Neural progenitor cell (in vitro differentiated cells): ENCODE measurements at regions not wholly inside any gene's neighbourhood (a gene's known extent, or its start where the extent isn't known, plus 50 kb on each side); places are given as distances from the start of the nearest gene placed in this dataset.

ENCODE experiments used
- DNase-seq: peaks from one replicate; pipeline ENCODE4 v3.0.0-alpha.2; 2016; ENCODE audit warnings: low spot score
- H2AFZ ChIP-seq: fragments of 200-600 bp; sonication (generic); replicated peaks from 2 replicates; pipeline ENCODE4 v1.6.1; 2016; ENCODE audit warnings: antibody characterized with exemption
- H3F3A ChIP-seq: fragments of 200-600 bp; sonication (generic); 2 replicates; pipeline ENCODE4 v1.6.1; 2016; ENCODE audit warnings: antibody characterized with exemption, low read depth
- H3K27ac ChIP-seq: fragments of 200-600 bp; sonication (generic); 2 replicates; pipeline ENCODE4 v1.5.1; 2016; ENCODE audit warnings: mild to moderate bottlenecking
- H3K27me3 ChIP-seq: fragments of 200-600 bp; sonication (generic); 2 replicates; pipeline ENCODE4 v1.6.1; 2016; ENCODE audit warnings: mild to moderate bottlenecking, moderate library complexity
- H3K36me3 ChIP-seq: fragments of 200-600 bp; sonication (generic); 2 replicates; pipeline ENCODE4 v1.5.1; 2016
- H3K4me1 ChIP-seq: fragments of 200-600 bp; sonication (generic); 2 replicates; pipeline ENCODE4 v1.6.1; 2016; ENCODE audit warnings: mixed run types
- H3K4me2 ChIP-seq: fragments of 200-600 bp; sonication (generic); 2 replicates; pipeline ENCODE4 v1.6.1; 2016
- H3K4me3 ChIP-seq: fragments of 200-600 bp; sonication (generic); 2 replicates; pipeline ENCODE4 v1.5.1; 2016
- H3K79me2 ChIP-seq: fragments of 200-600 bp; sonication (generic); 2 replicates; pipeline ENCODE4 v1.6.1; 2016; ENCODE audit warnings: low read depth
- H3K9ac ChIP-seq: fragments of 200-600 bp; sonication (generic); 2 replicates; pipeline ENCODE4 v1.6.1; 2016
- H3K9me3 ChIP-seq: fragments of 200-600 bp; sonication (generic); 2 replicates; pipeline ENCODE4 v1.5.1; 2016; ENCODE audit warnings: low read depth
- H4K20me1 ChIP-seq: fragments of 200-600 bp; sonication (generic); 2 replicates; pipeline ENCODE4 v1.6.1; 2016; ENCODE audit warnings: low read depth
- H3K27ac Mint-ChIP-seq: 3 replicates; pipeline ENCODE4 v1.8.0; 2021; ENCODE audit warnings: mixed read lengths
- H3K27me3 Mint-ChIP-seq: 2 replicates; pipeline ENCODE4 v1.8.0; 2022; ENCODE audit warnings: low read depth, mild to moderate bottlenecking, inconsistent platforms, moderate library complexity, mixed read lengths; ENCODE audit not compliant: insufficient read depth
- H3K36me3 Mint-ChIP-seq: 3 replicates; pipeline ENCODE4 v1.8.0; 2021; ENCODE audit warnings: mixed read lengths
- H3K4me1 Mint-ChIP-seq: 3 replicates; pipeline ENCODE4 v1.8.0; 2021; ENCODE audit warnings: mixed read lengths
- H3K4me3 Mint-ChIP-seq: 3 replicates; pipeline ENCODE4 v1.8.0; 2021; ENCODE audit warnings: mild to moderate bottlenecking, moderate library complexity, mixed read lengths
- H3K9me3 Mint-ChIP-seq: 3 replicates; pipeline ENCODE4 v1.8.0; 2020; ENCODE audit warnings: mixed read lengths
- CTCF ChIP-seq: fragments of 200-600 bp; sonication (generic); IDR thresholded peaks from 2 replicates; pipeline ENCODE4 v1.5.1; 2017; ENCODE audit warnings: antibody characterized with exemption, mild to moderate bottlenecking
- EZH2 ChIP-seq: fragments of 200-600 bp; sonication (generic); IDR thresholded peaks from 2 replicates; pipeline ENCODE4 v1.6.1; 2017; ENCODE audit warnings: antibody characterized with exemption, mild to moderate bottlenecking, moderate library complexity
- EZH2phosphoT487 ChIP-seq: fragments of 200-600 bp; sonication (generic); IDR thresholded peaks from 2 replicates; pipeline ENCODE4 v1.6.1; 2017; ENCODE audit warnings: antibody characterized with exemption

GRCh38 chrX:44693255-44693654 lies 150.6 kb upstream of the DUSP21 start:
- Mint-ChIP-seq H3K36me3 (no peaks in the 10 kb centered on the region), H3K9me3 (peaks cover 9% of the 10 kb centered on the region), H3K27me3 (no peaks in the 10 kb centered on the region), H3K27ac (no peak overlapping the region), H3K4me1 (no peaks in the 10 kb centered on the region), H3K4me3 (no peak overlapping the region)
- Histone ChIP-seq H3K27me3 (no peaks in the 10 kb centered on the region), H3K9ac (no peak overlapping the region), H4K20me1 (no peaks in the 10 kb centered on the region), H3K4me2 (no peak overlapping the region), H3F3A (no peaks in the 10 kb centered on the region), H3K4me3 (no peak overlapping the region), H3K36me3 (no peaks in the 10 kb centered on the region), H3K27ac (no peak overlapping the region), H2AFZ (no peak overlapping the region), H3K4me1 (no peaks in the 10 kb centered on the region), H3K79me2 (no peaks in the 10 kb centered on the region), H3K9me3 (no peaks in the 10 kb centered on the region)
- no peak for DNase-seq
- TF ChIP-seq CTCF, result no peak
- no peak for TF ChIP-seq EZH2phosphoT487
- TF ChIP-seq EZH2, result no peak

- Mint-ChIP-seq H3K27ac (no peak overlapping the region), H3K4me3 (no peak overlapping the region), H3K4me1 (no peaks in the 10 kb centered on the region), H3K36me3 (no peaks in the 10 kb centered on the region), H3K27me3 (no peaks in the 10 kb centered on the region), H3K9me3 (peaks cover 9% of the 10 kb centered on the region)
- Histone ChIP-seq H3K27ac (no peak overlapping the region), H4K20me1 (no peaks in the 10 kb centered on the region), H3K27me3 (no peaks in the 10 kb centered on the region), H3K79me2 (no peaks in the 10 kb centered on the region), H3K4me2 (no peak overlapping the region), H3K4me3 (no peak overlapping the region), H2AFZ (no peak overlapping the region), H3F3A (no peaks in the 10 kb centered on the region), H3K36me3 (no peaks in the 10 kb centered on the region), H3K9me3 (no peaks in the 10 kb centered on the region), H3K4me1 (no peaks in the 10 kb centered on the region), H3K9ac (no peak overlapping the region)
- DNase-seq, result no peak
- TF ChIP-seq CTCF, result no peak
- no peak for TF ChIP-seq EZH2phosphoT487
- no peak for TF ChIP-seq EZH2
Observed at GRCh38 chrX:44690129-44690528, 147.5 kb upstream of the FUNDC1 start.

GRCh38 chrX:44675362-44676024 lies 132.8 kb upstream of the FUNDC1 start:
- no peaks in the 10 kb centered on the region for H3K4me1 Mint-ChIP-seq
- H2AFZ ChIP-seq, result peak overlapping the region; percentile 18
- no peak for TF ChIP-seq EZH2phosphoT487
- H3K4me1 ChIP-seq, result no peaks in the 10 kb centered on the region
- H3K9ac ChIP-seq, result no peak overlapping the region
- no peak overlapping the region for H3K27ac ChIP-seq
- H3K27me3 Mint-ChIP-seq, result no peaks in the 10 kb centered on the region
- H3K36me3 ChIP-seq, result no peaks in the 10 kb centered on the region
- no peaks in the 10 kb centered on the region for H3K9me3 ChIP-seq
- no peak overlapping the region for H3K4me2 ChIP-seq
- H3K79me2 ChIP-seq, result no peaks in the 10 kb centered on the region
- H3F3A ChIP-seq, result no peaks in the 10 kb centered on the region
- H4K20me1 ChIP-seq, result no peaks in the 10 kb centered on the region
- H3K9me3 Mint-ChIP-seq, result no peaks in the 10 kb centered on the region
- H3K27me3 ChIP-seq, result no peaks in the 10 kb centered on the region
- no peak for DNase-seq
- no peak overlapping the region for H3K27ac Mint-ChIP-seq
- H3K4me3 ChIP-seq, result no peak overlapping the region
- no peak overlapping the region for H3K4me3 Mint-ChIP-seq
- H3K36me3 Mint-ChIP-seq, result no peaks in the 10 kb centered on the region

- H3K27me3 Mint-ChIP-seq, result no peaks in the 10 kb centered on the region
- H3K4me1 Mint-ChIP-seq, result no peaks in the 10 kb centered on the region
- Histone ChIP-seq H3K79me2 (no peaks in the 10 kb centered on the region), H3K36me3 (no peaks in the 10 kb centered on the region), H3K4me3 (no peak overlapping the region), H3K9me3 (no peaks in the 10 kb centered on the region), H3K4me2 (no peak overlapping the region), H3K4me1 (no peaks in the 10 kb centered on the region), H4K20me1 (no peaks in the 10 kb centered on the region), H3K27ac (no peak overlapping the region), H2AFZ (peak overlapping the region; percentile 18), H3K9ac (no peak overlapping the region), H3F3A (no peaks in the 10 kb centered on the region), H3K27me3 (no peaks in the 10 kb centered on the region)
- H3K36me3 Mint-ChIP-seq, result no peaks in the 10 kb centered on the region
- no peak overlapping the region for H3K4me3 Mint-ChIP-seq
- TF ChIP-seq CTCF (no peak), EZH2phosphoT487 (no peak), EZH2 (no peak)
- H3K9me3 Mint-ChIP-seq, result no peaks in the 10 kb centered on the region
- no peak overlapping the region for H3K27ac Mint-ChIP-seq
- DNase-seq, result no peak
Observed at GRCh38 chrX:44674906-44675305, 132.2 kb upstream of the FUNDC1 start.
